ENCODE measurements at regions not wholly inside any gene's neighbourhood (a gene's known extent, or its start where the extent isn't known, plus 50 kb on each side); places are given as distances from the start of the nearest gene placed in this dataset.

- no peak overlapping the region for H3K9ac ChIP-seq (ENCODE audit: insufficient read depth, low read length, poor library complexity, severe bottlenecking)
- peaks cover 0 to 12% (median 5%) of the 10 kb centered on the region in 7 donors for H3K9me3 Mint-ChIP-seq
- no peak overlapping the region for H3K4me3 Mint-ChIP-seq
- no peaks in the 10 kb centered on the region for H4K20me1 ChIP-seq (ENCODE audit: insufficient read depth, low read length)
- TF ChIP-seq, protein P1, sequence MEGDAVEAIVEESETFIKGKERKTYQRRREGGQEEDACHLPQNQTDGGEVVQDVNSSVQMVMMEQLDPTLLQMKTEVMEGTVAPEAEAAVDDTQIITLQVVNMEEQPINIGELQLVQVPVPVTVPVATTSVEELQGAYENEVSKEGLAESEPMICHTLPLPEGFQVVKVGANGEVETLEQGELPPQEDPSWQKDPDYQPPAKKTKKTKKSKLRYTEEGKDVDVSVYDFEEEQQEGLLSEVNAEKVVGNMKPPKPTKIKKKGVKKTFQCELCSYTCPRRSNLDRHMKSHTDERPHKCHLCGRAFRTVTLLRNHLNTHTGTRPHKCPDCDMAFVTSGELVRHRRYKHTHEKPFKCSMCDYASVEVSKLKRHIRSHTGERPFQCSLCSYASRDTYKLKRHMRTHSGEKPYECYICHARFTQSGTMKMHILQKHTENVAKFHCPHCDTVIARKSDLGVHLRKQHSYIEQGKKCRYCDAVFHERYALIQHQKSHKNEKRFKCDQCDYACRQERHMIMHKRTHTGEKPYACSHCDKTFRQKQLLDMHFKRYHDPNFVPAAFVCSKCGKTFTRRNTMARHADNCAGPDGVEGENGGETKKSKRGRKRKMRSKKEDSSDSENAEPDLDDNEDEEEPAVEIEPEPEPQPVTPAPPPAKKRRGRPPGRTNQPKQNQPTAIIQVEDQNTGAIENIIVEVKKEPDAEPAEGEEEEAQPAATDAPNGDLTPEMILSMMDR (IDR thresholded peaks at IDR 0.05), result no peak
- H3K27me3 ChIP-seq (ENCODE audit: control insufficient read depth in 2 of 2, insufficient read depth in 2 of 2, low read length in 2 of 2), result no peaks in the 10 kb centered on the region
- H3K4me1 Mint-ChIP-seq, result no peaks in the 10 kb centered on the region
- intact Hi-C loops (cut with micrococcal nuclease), result no loop called here
- no peak overlapping the region for H3K4me2 ChIP-seq (replicated peaks; ENCODE audit: extremely low read depth, low read length, poor library complexity, severe bottlenecking)
- H3K27me3 Mint-ChIP-seq (ENCODE audit: low read depth in 3 of 3), result peaks cover 0 to 4% (median 0%) of the 10 kb centered on the region in 3 donors
- H3K4me1 ChIP-seq (ENCODE audit: control insufficient read depth in 1 of 2, insufficient read depth in 2 of 2, low read length in 2 of 2), result no peaks in the 10 kb centered on the region
- no peak for DNase-seq
- H3K27ac ChIP-seq (ENCODE audit: low read depth in 1 of 2, low read length in 2 of 2), result no peak overlapping the region
- H2AFZ ChIP-seq (ENCODE audit: insufficient read depth, low read depth, low read length, poor library complexity, severe bottlenecking), result no peak overlapping the region
- no peak overlapping the region for H3K4me3 ChIP-seq (replicated peaks in 1 of 3; ENCODE audit: low read depth in 2 of 3, low read length in 3 of 3)
- H3K9me3 ChIP-seq (replicated peaks in 1 of 2; ENCODE audit: control insufficient read depth in 1 of 2, insufficient read depth in 1 of 2, low read length in 2 of 2), result peaks cover 0 to 4% of the 10 kb centered on the region in 2 donors
- 100% methylated on average over 2 of the region's 4 CpGs for WGBS (ENCODE audit: insufficient coverage)
- no peak overlapping the region for H3K27ac Mint-ChIP-seq
- H3K79me2 ChIP-seq (ENCODE audit: insufficient read depth, low read length), result no peaks in the 10 kb centered on the region
- H3K36me3 ChIP-seq (replicated peaks in 1 of 2; ENCODE audit: control insufficient read depth in 1 of 2, insufficient read depth in 2 of 2, low read length in 2 of 2), result no peaks in the 10 kb centered on the region
- no peaks in the 10 kb centered on the region for H3K36me3 Mint-ChIP-seq
These were observed 243.4 kb upstream of the PTBP2 start for GRCh38 chr1:96478228-96478627.

- 60% methylated on average over 2 of the region's 2 CpGs for WGBS (ENCODE audit: insufficient coverage)
- no peaks in the 10 kb centered on the region for H3K27me3 Mint-ChIP-seq (ENCODE audit: low read depth in 3 of 3)
- H3K36me3 ChIP-seq (replicated peaks in 1 of 2; ENCODE audit: control insufficient read depth in 1 of 2, insufficient read depth in 2 of 2, low read length in 2 of 2), result no peaks in the 10 kb centered on the region
These were observed 240.2 kb upstream of the PTBP2 start for GRCh38 chr1:96481409-96481808.

More at GRCh38 chr1:96481409-96481808, 240.2 kb upstream of the PTBP2 start:
- H2AFZ ChIP-seq (ENCODE audit: insufficient read depth, low read depth, low read length, poor library complexity, severe bottlenecking), result no peak overlapping the region
- Mint-ChIP-seq H3K36me3 (no peaks in the 10 kb centered on the region), H3K9me3 (peaks cover 0 to 4% (median 3%) of the 10 kb centered on the region in 7 donors), H3K27ac (no peak overlapping the region), H3K4me3 (no peak overlapping the region), H3K4me1 (no peaks in the 10 kb centered on the region)
- H3K4me3 ChIP-seq (replicated peaks in 1 of 3; ENCODE audit: low read depth in 2 of 3, low read length in 3 of 3), result no peak overlapping the region
- TF ChIP-seq, protein P1 (IDR thresholded peaks at IDR 0.05), result no peak
- no peaks in the 10 kb centered on the region for H3K9me3 ChIP-seq (replicated peaks in 1 of 2; ENCODE audit: control insufficient read depth in 1 of 2, insufficient read depth in 1 of 2, low read length in 2 of 2)
- no peaks in the 10 kb centered on the region for H3K27me3 ChIP-seq (ENCODE audit: control insufficient read depth in 2 of 2, insufficient read depth in 2 of 2, low read length in 2 of 2)
- H3K4me1 ChIP-seq (ENCODE audit: control insufficient read depth in 1 of 2, insufficient read depth in 2 of 2, low read length in 2 of 2), result no peaks in the 10 kb centered on the region
- no peak overlapping the region for H3K4me2 ChIP-seq (replicated peaks; ENCODE audit: extremely low read depth, low read length, poor library complexity, severe bottlenecking)
- H4K20me1 ChIP-seq (ENCODE audit: insufficient read depth, low read length), result no peaks in the 10 kb centered on the region
- H3K79me2 ChIP-seq (ENCODE audit: insufficient read depth, low read length), result no peaks in the 10 kb centered on the region
- H3K9ac ChIP-seq (ENCODE audit: insufficient read depth, low read length, poor library complexity, severe bottlenecking), result no peak overlapping the region
- no peak overlapping the region for H3K27ac ChIP-seq (ENCODE audit: low read depth in 1 of 2, low read length in 2 of 2)
- intact Hi-C loops (cut with micrococcal nuclease), result no loop called here
- no peak for DNase-seq

Data from CD14-positive monocyte (primary cell).